ENCODE measurements at regions not wholly inside any gene's neighbourhood (a gene's known extent, or its start where the extent isn't known, plus 50 kb on each side); places are given as distances from the start of the nearest gene placed in this dataset.
"Not testable (repeated sequence)": the region's sequence is repeated elsewhere in the genome, so short reads cannot be mapped to it uniquely, and the experiment has no call there.

DNA sequence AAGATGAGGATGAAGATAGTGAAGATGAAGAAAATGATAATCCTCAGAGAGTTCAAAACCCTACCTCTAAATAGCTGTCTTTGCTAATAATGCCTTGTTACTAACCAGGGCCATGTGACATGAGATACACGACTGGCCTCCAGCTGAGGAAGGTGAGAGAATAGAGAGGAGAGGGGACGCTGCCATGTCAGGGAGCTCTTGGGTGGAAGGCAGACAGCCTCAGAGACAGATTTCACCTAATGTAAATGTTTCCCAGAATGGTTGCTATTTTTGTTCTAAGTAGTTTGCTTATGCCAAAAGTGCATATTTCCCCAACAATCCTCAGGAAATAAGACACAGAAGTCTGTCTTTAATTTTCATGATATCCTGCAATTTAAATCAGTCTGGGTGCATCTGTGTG is 138.4 kb downstream of the ELOVL4 start:
- no peak for DNase-seq

DNA sequence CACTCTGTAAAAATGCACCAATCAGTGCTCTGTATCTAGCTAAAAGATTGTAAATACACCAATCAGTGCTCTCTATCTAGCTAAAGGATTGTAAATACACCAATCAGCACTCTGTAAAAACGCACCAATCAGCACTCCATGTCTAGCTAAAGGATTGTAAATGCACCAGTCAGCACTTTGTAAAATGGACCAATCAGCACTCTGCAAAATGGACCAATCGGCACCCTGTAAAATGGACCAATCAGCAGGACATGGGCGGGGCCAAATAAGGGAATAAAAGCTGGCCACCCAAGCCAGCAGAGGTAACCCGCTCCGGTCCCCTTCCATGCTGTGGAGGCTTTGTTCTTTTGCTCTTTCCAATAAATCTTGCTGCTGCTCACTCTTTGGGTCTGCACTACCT is 140.7 kb downstream of the ELOVL4 start:
- DNase-seq, result not testable (repeated sequence)

DNA sequence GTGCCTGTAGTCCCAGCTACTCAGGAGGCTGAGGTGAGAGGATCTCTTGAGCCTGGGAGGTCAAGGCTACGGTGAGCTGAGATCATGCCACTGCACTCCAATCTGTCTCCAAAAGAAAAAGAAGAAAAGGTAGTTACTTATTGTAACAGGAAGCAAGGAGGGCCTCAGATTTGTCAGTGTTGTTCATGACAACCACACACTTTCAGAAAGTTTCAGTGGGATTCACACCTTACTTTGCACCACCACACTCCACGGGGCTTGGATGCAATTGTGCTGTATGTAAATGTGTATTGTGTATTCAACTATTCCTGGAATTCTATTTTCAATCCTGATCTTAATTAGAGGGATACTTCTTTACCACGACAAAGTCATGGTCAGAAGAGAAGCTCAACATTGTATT is 142.6 kb downstream of the ELOVL4 start:
- DNase-seq, result no peak

- DNase-seq, result no peak
These were observed 143.4 kb downstream of the ELOVL4 start for GRCh38 chr6:79803917-79804316.

DNA sequence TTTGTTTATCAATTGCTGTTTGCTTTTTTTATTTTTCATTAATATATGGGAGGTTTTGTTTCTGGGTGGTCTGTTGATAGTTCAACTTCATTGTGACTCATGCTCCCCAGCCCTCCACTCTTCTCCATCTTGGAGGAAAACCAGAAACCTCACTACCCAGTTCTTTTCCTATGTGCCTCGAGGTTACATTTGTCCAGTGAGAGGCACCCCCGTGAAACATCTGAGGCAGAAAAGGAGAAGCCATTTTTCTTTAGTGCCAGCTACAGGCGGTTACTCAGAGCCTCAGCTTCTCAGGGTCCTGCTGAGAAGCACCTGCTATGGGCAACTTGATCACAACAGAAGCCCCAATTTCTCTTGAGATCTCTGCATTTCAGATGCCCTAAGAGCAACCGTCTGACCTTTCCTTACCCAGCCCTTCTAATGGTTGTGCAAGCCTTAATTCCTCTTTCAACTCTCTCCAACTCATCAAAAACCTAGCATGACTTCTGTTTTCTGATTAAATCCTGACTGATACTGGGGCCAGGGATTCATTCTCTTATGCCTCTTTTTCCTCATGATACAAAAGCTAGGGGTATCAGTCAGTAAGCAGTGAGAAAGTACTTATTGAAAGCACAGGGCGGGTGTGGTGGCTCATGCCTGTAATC is 144.6 kb downstream of the ELOVL4 start:
- no peak for DNase-seq

DNA sequence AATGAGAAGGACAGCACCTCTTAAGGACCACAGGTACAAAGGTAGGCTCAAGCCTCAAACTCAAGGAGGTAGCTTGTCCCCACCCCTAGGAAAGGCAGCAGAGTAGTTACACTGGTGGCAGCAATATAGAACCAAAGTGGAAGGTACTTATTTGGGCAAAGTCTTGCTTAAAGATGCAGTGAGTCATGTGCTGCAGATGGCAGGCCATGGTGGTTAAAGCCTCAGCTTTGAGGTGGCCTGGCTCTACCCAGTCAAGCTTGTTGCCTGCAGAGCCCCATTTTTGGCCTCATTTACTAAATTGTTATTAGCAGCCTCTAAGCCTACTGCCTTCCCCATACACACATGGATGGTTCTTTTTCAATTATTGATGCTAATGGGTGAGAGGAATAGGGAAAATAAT is 146.0 kb downstream of the ELOVL4 start:
- DNase-seq, result no peak

GRCh38 chr6:79798841-79799240 is 148.5 kb downstream of the ELOVL4 start:
- no peak for DNase-seq

DNA sequence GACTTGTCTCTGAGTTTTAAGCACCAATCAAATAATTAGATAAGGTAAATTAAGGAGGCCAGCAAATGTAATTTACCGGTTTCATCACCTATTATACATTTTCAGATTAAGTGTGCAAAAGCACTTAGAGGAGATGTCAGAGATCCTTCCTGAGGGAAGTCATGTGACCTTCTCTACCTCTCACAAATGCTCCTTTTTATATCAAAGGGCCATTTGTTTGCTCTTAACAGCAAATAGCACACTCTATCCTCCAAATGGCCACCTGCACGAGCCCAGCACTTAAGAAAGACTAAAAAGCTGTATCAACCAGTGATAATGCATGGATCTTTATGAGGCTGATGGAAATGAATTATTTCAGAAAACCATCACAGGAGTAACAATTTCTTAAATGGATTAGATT is 149.4 kb downstream of the ELOVL4 start:
- peak; percentile 54 for DNase-seq

GRCh38 chr6:79797163-79797764 is 150.1 kb downstream of the ELOVL4 start:
- DNase-seq, result no peak

DNA sequence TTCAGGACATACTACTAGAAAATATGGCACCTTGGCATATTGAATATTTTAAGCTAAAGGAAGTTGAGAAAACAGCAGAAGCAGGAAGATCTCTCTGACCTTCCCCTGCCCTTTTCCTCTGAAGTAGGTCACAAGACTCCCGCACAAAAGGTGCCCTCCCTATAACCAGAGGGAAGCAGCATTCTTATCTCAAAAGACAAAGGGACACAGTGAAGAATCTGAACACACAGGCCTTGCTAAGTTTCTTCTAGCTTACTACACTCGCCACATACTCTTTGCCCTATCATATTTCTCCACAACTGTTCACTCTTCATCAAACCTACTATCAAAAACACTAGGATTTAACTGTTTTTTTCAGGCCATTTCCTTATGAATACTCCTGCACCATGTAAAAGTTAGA is 151.2 kb downstream of the ELOVL4 start:
- DNase-seq, result no peak

GRCh38 chr6:79789896-79790295 is 157.5 kb downstream of the ELOVL4 start:
- no peak for DNase-seq

GRCh38 chr6:79788756-79789155 is 157.6 kb downstream of the SH3BGRL2 start:
- DNase-seq, result no peak

DNA sequence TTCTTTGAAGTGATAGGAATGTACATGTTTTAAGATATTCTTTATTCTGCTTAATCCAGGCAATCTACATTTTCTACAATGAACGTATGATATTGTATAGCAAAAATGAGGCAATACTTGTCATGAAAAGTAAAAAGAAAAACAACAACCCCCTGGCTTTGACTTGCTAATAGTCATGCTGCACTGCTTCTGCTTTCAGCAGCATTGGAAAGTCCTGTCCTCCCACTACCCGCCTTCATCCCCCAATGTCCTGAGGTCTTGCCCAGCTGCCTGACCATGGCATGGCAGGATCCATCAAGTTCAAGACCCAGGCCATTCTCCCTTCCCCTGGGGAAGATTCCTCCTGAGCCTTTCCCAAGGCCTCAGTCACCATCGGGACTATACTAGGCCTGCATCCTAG is 156.5 kb downstream of the SH3BGRL2 start:
- DNase-seq, result no peak

DNA sequence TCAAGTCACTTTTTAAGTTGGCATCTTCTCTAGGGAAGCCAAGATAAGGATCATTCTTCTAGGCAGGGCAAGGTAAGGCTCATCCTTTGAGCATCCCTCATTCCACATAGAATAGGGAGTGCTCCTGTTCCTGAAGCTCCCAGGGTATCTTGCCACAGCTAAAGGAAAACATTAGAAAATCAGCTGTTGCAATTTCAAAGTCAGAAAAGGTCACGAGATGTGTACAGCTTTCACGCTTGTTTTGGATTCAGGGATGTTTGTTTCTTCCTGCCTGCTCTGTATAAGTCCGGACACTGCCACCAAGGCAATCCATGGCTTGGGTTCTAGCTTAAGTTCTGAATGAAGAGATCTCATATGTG is 153.2 kb downstream of the SH3BGRL2 start:
- DNase-seq, result no peak

- no peak for DNase-seq
These were observed 152.7 kb downstream of the SH3BGRL2 start for GRCh38 chr6:79783670-79784394.

GRCh38 chr6:79782792-79783580 is 151.9 kb downstream of the SH3BGRL2 start:
- DNase-seq, result no peak

GRCh38 chr6:79781916-79782315 is 150.8 kb downstream of the SH3BGRL2 start:
- no peak for DNase-seq

DNA sequence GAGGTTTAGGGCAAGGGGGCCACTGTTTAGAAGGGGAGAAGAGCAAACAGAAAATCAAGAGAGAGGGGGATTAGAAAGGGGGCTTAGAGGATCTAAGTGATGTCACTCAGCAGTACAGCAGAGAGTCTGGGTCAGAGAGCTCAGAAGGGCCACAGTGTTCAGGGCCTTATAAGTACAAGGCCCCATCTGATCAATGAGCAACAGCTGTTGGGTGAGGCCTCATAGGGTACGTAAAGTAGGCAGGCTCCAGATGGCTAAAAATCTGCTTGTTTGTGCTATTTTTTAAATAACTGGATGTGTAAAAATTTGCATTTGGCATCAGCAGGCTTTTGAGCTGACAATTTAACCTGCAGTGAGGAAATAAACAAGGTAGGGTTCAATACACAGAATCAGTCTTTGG is 149.8 kb downstream of the SH3BGRL2 start:
- no peak for DNase-seq

- DNase-seq, result no peak
These were observed 147.7 kb downstream of the SH3BGRL2 start for GRCh38 chr6:79778816-79779215.

DNA sequence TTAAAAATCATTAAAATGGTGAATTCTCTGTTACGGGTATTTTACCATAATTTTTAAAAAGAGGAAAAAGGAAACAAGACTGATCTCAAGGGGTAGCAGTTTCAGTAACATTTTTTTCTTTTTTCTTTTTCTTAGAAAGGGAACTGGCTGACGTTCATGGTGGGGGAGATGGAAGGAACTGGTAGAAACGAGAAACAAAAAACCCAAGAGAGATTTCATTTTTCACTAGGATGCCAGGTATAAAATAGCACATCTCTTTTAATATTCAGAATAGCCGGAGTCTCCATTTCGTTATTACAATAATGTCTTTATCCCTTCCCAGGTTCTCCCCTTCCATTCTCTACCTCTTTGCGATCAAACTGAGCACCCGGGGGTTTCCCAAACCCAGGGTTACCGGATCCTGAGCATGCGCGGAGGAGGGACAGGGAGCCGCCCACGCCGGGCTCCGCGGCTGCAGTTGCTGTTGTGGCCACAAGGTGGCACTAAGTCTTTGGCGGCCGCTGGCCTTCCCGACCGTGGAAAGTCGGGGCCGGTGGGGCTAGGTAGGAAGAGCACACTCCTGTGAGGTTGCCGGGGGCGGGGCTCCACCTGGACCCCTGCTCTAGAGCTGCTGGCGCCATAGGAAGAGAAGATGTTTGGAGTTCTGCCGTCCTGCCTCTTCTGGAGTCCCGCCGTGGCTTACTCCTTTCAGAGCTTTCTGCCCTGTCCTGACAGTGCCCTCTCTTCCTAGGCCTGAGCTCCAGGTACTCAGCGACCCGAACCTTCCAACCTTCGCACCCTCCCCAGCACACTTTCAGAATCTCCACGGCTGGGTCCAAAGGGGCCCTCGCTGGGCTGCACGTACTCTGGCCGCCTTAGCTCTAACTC is 146.8 kb downstream of the SH3BGRL2 start:
- DNase-seq, result peak; percentile 33

- DNase-seq, result no peak
These were observed 144.9 kb downstream of the SH3BGRL2 start for GRCh38 chr6:79776076-79776475.

DNA sequence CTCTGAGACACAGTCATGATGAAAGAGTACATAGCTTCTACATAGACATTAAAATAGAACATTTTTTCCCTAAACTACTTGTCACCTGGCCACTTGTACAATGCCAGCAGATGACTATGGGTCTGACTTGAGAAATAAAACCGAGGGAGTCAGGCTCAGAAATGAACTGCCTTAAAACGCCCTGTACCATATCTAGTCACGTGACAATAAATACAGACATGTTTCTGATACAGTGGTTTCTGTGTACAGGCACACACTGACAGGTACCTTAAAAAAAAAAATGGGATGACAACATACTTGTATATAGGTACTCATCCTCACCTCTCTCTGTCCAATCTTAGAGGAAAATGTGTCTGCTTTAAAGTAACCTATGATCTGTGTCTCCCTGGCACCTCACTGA is 144.1 kb downstream of the SH3BGRL2 start:
- no peak for DNase-seq

DNA sequence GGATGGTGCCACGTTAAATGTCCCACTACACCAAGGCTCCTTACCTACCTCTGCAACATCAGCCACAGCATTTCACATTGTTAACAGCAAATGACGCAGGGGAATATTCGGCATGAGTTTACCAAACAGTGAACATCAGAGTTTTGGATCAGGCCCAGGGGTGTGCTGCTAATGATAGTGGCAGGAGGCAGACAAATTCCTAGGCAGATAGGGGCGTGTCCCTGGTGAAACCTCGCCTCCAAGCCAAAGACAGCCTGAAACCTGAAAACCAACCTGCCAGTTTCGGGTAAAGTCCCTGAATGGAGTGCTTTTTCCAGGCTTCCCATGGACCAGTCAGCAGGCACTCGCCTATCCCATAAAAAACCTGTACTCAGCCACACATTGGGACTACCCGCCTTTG is 133.6 kb downstream of the SH3BGRL2 start:
- no peak for DNase-seq

Measured in NCI-H2029 treated with DMSO at 0.1 percent for 48 hours (cell line).